ENCODE measurements at regions not wholly inside any gene's neighbourhood (a gene's known extent, or its start where the extent isn't known, plus 50 kb on each side); places are given as distances from the start of the nearest gene placed in this dataset.

GRCh38 chr16:18024611-18025010 is 311.9 kb downstream of the NPIPA8 start:
- CTCF ChIA-PET: no interaction called here
- ATAC-seq (no peak), FAIRE-seq (no peak), DNase-seq (ENCODE audit: low read depth in 1 of 2, low spot score in 1 of 2) (no peak)
- no peak overlapping the region for H3K27ac ChIP-seq
- 2% methylated on average over 6 of the region's 6 CpGs for WGBS (ENCODE audit: missing lambda C conversion rate)
- TF ChIP-seq NPAS2 (CRISPR knock-in tag; IDR thresholded peaks at IDR 0.05; ENCODE audit: borderline replicate concordance): no peak
- TF ChIP-seq PHF8 (IDR thresholded peaks at IDR 0.05; ENCODE audit: borderline replicate concordance, low read depth): no peak
- no peak for TF ChIP-seq CHD2 (IDR thresholded peaks at IDR 0.05; ENCODE audit: low read length, partially characterized antibody)
- no peak for TF ChIP-seq CBX2 (IDR thresholded peaks at IDR 0.05; ENCODE audit: borderline replicate concordance, low read depth)
- TF ChIP-seq, protein P1, sequence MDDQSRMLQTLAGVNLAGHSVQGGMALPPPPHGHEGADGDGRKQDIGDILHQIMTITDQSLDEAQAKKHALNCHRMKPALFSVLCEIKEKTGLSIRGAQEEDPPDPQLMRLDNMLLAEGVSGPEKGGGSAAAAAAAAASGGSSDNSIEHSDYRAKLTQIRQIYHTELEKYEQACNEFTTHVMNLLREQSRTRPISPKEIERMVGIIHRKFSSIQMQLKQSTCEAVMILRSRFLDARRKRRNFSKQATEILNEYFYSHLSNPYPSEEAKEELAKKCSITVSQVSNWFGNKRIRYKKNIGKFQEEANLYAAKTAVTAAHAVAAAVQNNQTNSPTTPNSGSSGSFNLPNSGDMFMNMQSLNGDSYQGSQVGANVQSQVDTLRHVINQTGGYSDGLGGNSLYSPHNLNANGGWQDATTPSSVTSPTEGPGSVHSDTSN (IDR thresholded peaks at IDR 0.05): no peak
- no peak for TF ChIP-seq HOXB5 (CRISPR knock-in tag; IDR thresholded peaks at IDR 0.05)
- no peak for TF ChIP-seq GATA3 (IDR thresholded peaks at IDR 0.05; ENCODE audit: borderline replicate concordance)
- no peak for TF ChIP-seq EP300 (IDR thresholded peaks at IDR 0.05)
- no peak for TF ChIP-seq CEBPB (IDR thresholded peaks at IDR 0.05)
- TF ChIP-seq ZFP36 (IDR thresholded peaks at IDR 0.05; ENCODE audit: borderline replicate concordance, partially characterized antibody): no peak
- no peaks in the 10 kb centered on the region for H3K4me1 ChIP-seq
- H3K4me3 ChIP-seq: no peak overlapping the region
- H3K4me2 ChIP-seq: no peak overlapping the region
- POLR2A ChIA-PET: no interaction called here
- no peaks in the 10 kb centered on the region for H3K9me3 ChIP-seq

DNA sequence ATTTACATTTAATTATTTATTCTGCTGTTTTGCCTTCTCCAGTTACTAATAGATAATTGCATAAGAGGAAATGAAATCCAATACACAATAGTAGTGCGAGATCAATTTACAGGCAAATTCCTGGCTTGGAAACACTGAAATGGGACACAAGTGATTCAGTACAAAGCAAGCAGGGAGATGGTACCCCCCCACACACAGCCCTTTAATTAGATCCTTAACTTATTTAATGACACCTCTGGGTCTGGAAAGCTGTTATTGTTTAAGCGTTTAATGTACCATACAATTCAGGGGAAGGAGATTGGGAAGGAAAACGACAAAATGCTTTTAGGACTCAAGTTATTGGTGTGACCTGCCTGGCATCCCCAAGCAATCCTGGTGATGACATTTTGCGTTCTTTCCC is 318.2 kb downstream of the NPIPA8 start:
- DNase-seq (ENCODE audit: low read depth in 1 of 2, low spot score in 1 of 2) (no peak), ATAC-seq (no peak), FAIRE-seq (no peak)
- Histone ChIP-seq H3K4me3 (no peak overlapping the region), H3K9me3 (no peaks in the 10 kb centered on the region), H3K4me1 (no peaks in the 10 kb centered on the region), H3K4me2 (no peak overlapping the region), H3K27ac (no peak overlapping the region)
- ChIA-PET CTCF (no interaction called here), POLR2A (no interaction called here)
- TF ChIP-seq ZC3H11A (IDR thresholded peaks at IDR 0.05): no peak
- no peak for TF ChIP-seq NPAS2 (CRISPR knock-in tag; IDR thresholded peaks at IDR 0.05; ENCODE audit: borderline replicate concordance)
- TF ChIP-seq HOXB13 (CRISPR knock-in tag; IDR thresholded peaks at IDR 0.05; ENCODE audit: low read depth): no peak
- TF ChIP-seq RNF2 (IDR thresholded peaks at IDR 0.05; ENCODE audit: borderline replicate concordance, low read depth): no peak
- WGBS (ENCODE audit: missing lambda C conversion rate): 15% methylated on average over 4 of the region's 4 CpGs

DNA sequence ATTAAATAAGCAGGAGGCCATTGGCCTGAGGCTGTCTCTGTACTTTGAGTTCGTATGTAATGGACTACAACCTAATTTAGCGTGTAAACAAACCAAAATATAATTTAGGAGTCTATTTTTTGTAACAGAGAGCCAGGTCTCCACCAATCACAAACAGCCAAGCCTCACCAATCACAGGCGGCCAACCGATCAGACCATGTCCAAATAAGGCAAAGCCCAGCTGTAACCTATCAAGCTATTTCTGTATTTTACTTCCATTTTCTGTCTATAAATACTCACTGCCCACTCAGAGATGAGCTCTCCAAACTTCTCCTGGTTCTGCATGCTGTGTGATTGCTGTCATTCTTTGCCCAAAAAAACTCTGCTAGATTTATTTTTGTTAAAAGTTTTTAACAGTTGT is 322.7 kb downstream of the NPIPA8 start:
- FAIRE-seq (no peak), ATAC-seq (no peak), DNase-seq (ENCODE audit: low read depth in 1 of 2, low spot score in 1 of 2) (no peak)
- TF ChIP-seq CHD4 (IDR thresholded peaks at IDR 0.05; ENCODE audit: borderline replicate concordance): no peak
- TF ChIP-seq KDM5A (IDR thresholded peaks at IDR 0.05): no peak
- TF ChIP-seq, protein P1 (IDR thresholded peaks at IDR 0.05): no peak
- TF ChIP-seq GATA3 (IDR thresholded peaks at IDR 0.05; ENCODE audit: borderline replicate concordance): no peak
- no peak for TF ChIP-seq SREBF2 (IDR thresholded peaks at IDR 0.05)
- no peak for TF ChIP-seq CBX8 (IDR thresholded peaks at IDR 0.05)
- TF ChIP-seq ZNF302 (CRISPR knock-in tag; IDR thresholded peaks at IDR 0.05): no peak
- TF ChIP-seq, protein P2, sequence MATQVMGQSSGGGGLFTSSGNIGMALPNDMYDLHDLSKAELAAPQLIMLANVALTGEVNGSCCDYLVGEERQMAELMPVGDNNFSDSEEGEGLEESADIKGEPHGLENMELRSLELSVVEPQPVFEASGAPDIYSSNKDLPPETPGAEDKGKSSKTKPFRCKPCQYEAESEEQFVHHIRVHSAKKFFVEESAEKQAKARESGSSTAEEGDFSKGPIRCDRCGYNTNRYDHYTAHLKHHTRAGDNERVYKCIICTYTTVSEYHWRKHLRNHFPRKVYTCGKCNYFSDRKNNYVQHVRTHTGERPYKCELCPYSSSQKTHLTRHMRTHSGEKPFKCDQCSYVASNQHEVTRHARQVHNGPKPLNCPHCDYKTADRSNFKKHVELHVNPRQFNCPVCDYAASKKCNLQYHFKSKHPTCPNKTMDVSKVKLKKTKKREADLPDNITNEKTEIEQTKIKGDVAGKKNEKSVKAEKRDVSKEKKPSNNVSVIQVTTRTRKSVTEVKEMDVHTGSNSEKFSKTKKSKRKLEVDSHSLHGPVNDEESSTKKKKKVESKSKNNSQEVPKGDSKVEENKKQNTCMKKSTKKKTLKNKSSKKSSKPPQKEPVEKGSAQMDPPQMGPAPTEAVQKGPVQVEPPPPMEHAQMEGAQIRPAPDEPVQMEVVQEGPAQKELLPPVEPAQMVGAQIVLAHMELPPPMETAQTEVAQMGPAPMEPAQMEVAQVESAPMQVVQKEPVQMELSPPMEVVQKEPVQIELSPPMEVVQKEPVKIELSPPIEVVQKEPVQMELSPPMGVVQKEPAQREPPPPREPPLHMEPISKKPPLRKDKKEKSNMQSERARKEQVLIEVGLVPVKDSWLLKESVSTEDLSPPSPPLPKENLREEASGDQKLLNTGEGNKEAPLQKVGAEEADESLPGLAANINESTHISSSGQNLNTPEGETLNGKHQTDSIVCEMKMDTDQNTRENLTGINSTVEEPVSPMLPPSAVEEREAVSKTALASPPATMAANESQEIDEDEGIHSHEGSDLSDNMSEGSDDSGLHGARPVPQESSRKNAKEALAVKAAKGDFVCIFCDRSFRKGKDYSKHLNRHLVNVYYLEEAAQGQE (IDR thresholded peaks at IDR 0.05): no peak
- no peak for TF ChIP-seq ESRRA (IDR thresholded peaks at IDR 0.05; ENCODE audit: borderline replicate concordance, low read length)
- TF ChIP-seq RAD21 (conservative IDR thresholded peaks at IDR 0.05 in 1 of 2, IDR thresholded peaks at IDR 0.05 in 1 of 2): no peak
- TF ChIP-seq MYC (IDR thresholded peaks at IDR 0.05; ENCODE audit: borderline replicate concordance, low read length): no peak
- TF ChIP-seq ZFP36 (IDR thresholded peaks at IDR 0.05; ENCODE audit: borderline replicate concordance, partially characterized antibody): no peak
- TF ChIP-seq PHF8 (IDR thresholded peaks at IDR 0.05; ENCODE audit: borderline replicate concordance, low read depth): no peak
- TF ChIP-seq ZC3H11A (IDR thresholded peaks at IDR 0.05): no peak
- TF ChIP-seq KDM1A (IDR thresholded peaks at IDR 0.05; ENCODE audit: low read depth): no peak
- TF ChIP-seq HOXB5 (CRISPR knock-in tag; IDR thresholded peaks at IDR 0.05): no peak
- no peak for TF ChIP-seq JUN (IDR thresholded peaks at IDR 0.05)
- no peak for TF ChIP-seq HDAC2 (IDR thresholded peaks at IDR 0.05)
- no peak for TF ChIP-seq EHMT2 (IDR thresholded peaks at IDR 0.05; ENCODE audit: low read depth)
- H3K4me1 ChIP-seq: no peaks in the 10 kb centered on the region
- CTCF ChIA-PET: no interaction called here
- no peak overlapping the region for H3K27ac ChIP-seq
- no peak overlapping the region for H3K4me2 ChIP-seq
- H3K4me3 ChIP-seq: no peak overlapping the region
- WGBS (ENCODE audit: missing lambda C conversion rate): 32% methylated on average over 4 of the region's 4 CpGs
- POLR2A ChIA-PET: no interaction called here
- H3K9me3 ChIP-seq: no peaks in the 10 kb centered on the region
